Left cardiac atrium (tissue), 4 donors: ENCODE measurements at regions not wholly inside any gene's neighbourhood (a gene's known extent, or its start where the extent isn't known, plus 50 kb on each side); places are given as distances from the start of the nearest gene placed in this dataset.
"Not testable (repeated sequence)": the region's sequence is repeated elsewhere in the genome, so short reads cannot be mapped to it uniquely, and the experiment has no call there.

ENCODE experiments used
- ATAC-seq, 2 donors: fragments of 200-7000 bp; cut with Tn5 transposase; one replicate each; pipeline ENCODE4 v1.9.1; 2020; ENCODE audit warnings: mild to moderate bottlenecking in 2 of 2, moderate library complexity in 2 of 2
- DNase-seq: peaks from one replicate; pipeline ENCODE4 v3.0.0-alpha.2; 2020
- intact Hi-C, 2 donors: fragments of 100-400 bp; cut with DNase I; formaldehyde crosslinking; loops; one replicate each; pipeline versions ENCODE4 v1.14.1 to v1.15.1; 2022 to 2023
- donor health status: DM: no; HTN: yes; CAD: no.
- donor health status: DM: no; HTN: yes; CAD: no; lungs with severe emphysema.
- donor health status: DM: yes; HTN: yes; CAD: no.
- donor health status: Dilated cardiomyopathy.

GRCh38 chr3:1456781-1457311 is 364.0 kb downstream of the CNTN6 start:
- ATAC-seq (no peak), DNase-seq (no peak)
- intact Hi-C loops: no loop called here

DNA sequence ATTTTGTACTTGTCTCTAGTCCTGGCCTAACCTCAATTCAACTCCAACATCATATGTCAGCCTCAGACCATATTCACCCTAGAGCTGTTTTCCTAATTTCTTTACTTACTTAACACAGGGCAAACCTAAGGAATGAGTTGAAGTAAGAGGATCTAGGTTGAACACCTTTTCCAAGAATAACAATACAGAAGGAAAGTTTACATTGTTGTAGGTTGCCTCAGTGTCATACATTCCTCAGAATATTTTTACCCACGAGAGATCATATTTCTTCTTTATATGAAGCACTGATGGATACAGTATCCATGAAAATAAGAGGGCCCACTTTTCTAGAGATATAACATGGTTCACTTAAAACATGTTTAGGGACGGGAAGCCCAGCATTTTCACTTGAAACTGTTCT is 369.5 kb downstream of the CNTN6 start:
- DNase-seq (no peak), ATAC-seq (no peak)
- intact Hi-C loops: no loop called here

- ATAC-seq: no peak
- intact Hi-C loops: no loop called here
- DNase-seq: no peak
Observed at GRCh38 chr3:1462856-1463450, 370.1 kb downstream of the CNTN6 start.

DNA sequence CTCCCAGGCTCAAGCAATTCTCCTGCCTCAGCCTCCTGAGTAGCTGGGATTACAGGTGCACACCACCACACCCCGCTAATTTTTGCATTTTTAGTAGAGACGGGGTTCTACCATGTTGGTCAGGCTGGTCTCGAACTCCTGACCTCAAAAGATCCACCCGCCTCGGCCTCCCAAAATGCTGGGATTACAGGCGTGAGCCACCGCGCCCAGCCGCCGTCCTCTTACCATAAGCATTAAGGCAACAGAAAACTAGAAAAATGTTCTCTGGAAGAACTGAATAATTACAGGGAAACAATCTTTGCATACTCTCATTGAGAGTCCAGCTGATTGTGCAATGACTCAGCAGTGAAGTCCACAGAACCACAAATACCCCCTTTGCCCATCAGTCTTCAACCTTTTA is 372.3 kb downstream of the CNTN6 start:
- ATAC-seq, intact Hi-C loops, DNase-seq: not testable (repeated sequence)

DNA sequence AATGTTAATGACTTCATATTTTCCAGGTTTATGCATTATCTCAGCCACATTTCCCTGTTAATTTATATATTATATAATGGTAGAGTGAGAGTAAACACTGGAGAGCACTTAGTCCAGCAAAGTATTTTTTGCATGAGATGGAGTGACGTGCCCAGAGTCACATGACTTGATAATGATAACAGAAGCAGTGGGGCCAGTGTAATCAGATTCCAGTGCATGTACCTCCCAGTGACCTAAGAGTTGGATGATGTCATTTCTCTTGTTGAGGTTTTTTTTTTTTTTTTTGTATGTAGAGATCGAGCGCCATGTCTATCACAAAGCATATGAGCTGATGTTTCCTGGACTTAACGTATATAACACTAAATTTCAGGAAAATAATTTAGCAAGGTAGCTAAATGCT is 375.3 kb downstream of the CNTN6 start:
- ATAC-seq (no peak), DNase-seq (no peak)
- intact Hi-C loops: no loop called here

GRCh38 chr3:1469248-1469647 is 376.4 kb downstream of the CNTN6 start:
- ATAC-seq (no peak), DNase-seq (no peak)
- intact Hi-C loops: no loop called here

DNA sequence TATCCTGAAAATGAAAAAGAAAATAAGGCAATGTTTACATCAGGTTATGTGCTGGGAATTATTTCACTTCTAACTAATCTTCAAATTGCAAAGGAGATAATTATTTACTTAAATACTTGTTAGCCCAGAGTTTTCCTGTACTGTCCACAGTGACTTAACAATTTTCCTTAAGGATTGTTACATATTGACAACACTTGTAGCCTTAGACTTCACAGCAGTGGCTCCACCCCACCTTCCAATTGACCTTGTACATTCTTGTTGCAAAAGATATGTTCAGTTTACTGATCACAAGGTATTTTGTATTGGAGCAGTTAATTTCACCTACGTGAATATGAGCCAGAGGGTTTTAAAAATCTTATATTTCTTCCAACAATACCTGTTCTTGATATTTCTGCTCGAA is 376.9 kb downstream of the CNTN6 start:
- intact Hi-C loops: no loop called here
- ATAC-seq (no peak), DNase-seq (no peak)

DNA sequence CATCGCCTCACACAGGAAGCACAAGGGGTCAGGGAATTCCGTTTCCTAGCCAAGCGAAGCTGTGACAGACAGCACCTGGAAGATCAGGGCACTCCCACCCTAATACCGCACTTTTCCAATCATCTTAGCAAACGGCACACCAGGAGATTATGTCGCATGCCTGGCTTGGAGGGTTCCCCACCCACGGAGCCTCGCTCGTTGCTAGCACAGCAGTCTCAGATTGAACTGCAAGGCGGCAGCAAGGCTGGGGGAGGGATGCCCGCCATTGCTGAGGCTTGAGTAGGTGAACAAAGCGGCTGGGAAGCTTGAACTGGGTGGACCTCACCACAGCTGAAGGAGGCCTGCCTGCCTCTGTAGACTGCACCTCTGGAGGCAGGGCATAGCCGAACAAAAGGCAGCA is 384.8 kb downstream of the CNTN6 start:
- DNase-seq: no peak
- intact Hi-C loops: no loop called here
- no peak for ATAC-seq

DNA sequence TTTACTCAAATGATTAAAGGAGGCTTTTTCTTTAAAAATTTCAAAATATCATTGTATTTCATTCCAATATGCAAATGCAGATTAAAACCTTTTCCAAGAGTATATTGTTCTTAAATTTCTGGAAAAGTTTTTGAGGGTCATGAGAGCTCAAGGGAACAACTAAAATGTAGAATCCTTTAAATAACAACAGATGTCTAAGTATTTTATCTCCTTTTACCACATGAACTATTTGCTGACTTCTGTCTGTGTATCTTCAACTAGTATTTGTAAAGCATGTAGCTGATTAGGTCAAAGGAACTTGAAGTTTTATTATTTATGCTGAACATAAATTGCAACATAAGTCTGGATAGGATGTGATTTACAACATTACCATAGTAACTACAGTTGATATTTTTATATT is 402.6 kb downstream of the CNTN6 start:
- DNase-seq (no peak), ATAC-seq (no peak)
- intact Hi-C loops: no loop called here

GRCh38 chr3:1499694-1500093 is 406.9 kb downstream of the CNTN6 start:
- DNase-seq: no peak
- ATAC-seq: no peak
- intact Hi-C loops: no loop called here

DNA sequence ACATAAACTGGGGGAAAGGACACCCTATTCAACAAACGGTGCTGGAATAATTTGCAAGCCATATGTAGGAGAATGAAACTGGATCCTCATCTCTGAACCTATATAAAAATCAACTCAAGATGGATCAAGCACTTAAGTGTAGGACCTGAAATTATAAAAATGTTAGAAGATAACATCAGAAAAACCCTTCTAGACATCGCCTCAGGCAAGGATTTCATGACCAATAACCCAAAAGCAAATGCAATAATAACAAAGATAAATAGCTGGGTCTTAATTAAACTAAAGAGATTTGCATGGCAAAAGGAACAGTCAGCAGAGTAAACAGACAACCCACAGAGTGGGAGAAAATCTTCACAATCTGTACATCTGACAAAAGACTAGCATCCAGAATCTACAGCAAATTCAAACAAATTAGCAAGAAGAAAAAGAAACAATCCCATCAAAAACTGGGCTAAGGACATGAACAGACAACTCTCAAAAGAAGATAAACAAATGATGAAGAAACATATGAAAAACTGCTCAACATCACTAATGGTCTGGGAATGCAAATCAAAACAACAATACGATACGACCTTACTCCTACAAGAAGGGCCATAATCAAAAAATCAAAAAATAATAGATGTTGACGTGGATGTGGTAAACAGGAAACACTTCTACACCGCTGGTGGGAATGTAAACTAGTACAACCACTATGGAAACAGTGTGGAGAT is 408.7 kb downstream of the CNTN6 start:
- no peak for ATAC-seq
- intact Hi-C loops: no loop called here
- DNase-seq: no peak

DNA sequence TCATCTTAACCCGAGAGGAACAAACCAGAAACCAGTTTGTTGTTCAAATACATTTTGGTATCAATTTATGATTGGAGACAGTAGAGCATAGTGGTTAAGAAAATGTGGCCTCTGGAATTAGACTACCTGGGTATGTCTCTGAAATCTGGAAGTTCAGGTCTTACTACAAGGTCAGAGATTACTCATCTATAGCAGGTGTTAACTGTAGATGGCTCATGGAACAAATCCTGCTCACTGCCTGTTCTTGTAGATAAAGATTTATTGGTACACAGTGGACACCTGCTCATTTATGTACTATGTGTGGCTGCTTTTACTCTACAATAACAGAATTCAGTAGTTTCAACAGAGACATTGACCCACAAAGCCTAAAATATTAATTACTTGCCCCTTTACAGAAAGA is 413.3 kb downstream of the CNTN6 start:
- DNase-seq (no peak), ATAC-seq (no peak)
- intact Hi-C loops: no loop called here

DNA sequence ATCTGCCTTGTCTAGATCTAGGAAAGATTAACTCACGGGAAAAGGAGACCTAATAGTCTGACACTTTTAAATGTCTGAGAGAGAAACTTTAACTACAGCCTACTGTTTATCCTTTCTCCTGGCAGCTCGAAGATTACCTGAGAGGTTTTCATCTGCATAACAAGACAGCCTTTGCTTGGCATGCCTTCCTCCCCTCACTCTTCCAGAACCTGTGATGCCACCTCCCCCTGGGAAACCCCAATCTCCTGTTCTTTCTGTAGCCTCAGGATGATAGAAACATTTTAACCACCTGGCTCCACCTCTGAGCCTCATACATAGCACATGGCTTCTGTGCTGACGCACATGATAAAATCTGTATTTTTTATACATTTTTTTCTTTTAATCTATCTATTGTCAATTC is 420.8 kb downstream of the CNTN6 start:
- no peak for ATAC-seq
- intact Hi-C loops: no loop called here
- no peak for DNase-seq

DNA sequence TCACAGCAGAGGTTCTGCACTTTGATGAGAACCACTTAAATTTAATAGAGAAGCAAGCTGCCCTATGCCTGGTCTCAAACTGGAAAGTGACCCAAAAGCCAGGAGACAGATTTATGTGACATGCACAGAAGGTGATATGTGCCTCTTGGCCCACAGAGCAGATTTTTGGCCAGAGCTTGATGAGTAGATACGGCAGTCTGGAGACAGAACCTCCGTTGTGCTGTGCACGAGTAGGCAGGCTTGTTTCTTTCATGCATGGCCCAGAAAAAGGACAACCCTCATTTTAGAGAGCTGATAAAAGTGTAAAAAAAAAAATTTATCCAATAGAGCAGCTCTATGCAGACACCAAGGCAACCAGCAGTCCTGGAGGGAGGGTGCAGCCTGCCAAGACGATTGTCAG is 423.1 kb downstream of the CNTN6 start:
- intact Hi-C loops: no loop called here
- DNase-seq (no peak), ATAC-seq (no peak)

- intact Hi-C loops: no loop called here
Observed at GRCh38 chr3:1527786-1528185, 435.0 kb downstream of the CNTN6 start.

DNA sequence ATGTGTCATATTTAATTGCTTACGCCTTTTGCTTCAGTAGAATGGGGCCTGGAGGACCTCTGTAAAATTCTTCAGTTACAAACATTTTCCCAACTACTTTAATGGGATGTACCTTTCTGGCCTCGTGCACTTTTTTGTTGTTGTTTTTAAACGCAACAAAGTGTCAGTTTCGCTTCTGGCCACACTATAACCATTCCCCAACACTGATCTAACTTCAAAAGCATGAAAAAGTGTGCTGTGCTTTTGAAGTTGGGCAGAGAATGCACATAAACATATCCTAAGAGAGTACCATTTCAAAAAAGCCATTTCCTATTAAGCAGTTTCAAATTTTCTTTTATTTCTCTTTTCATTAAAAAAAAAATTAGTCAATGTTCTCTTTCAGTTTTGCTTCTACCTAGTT is 435.8 kb downstream of the CNTN6 start:
- intact Hi-C loops: no loop called here
- DNase-seq (no peak), ATAC-seq (no peak)

More at GRCh38 chr3:1527786-1528185, 435.0 kb downstream of the CNTN6 start:
- DNase-seq: no peak
- ATAC-seq: no peak

DNA sequence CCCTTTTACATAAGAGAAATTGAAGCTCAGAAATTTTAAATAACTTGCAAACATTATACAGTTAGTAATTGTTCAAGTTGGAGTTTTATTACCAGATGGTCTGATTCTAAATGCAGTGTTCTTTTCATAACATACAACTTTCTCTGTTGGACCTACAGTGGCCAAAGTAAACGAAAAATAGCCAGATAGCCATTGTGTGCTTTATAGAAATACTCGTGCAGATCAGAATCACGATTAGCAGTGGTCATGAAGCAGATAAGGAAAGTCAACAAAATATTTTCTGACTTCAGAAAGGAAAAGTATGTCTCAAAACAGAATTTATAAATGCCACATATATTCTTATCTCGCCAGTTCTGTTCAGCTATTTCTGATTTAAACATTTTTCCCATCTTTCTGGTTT is 436.9 kb downstream of the CNTN6 start:
- DNase-seq (no peak), ATAC-seq (no peak)
- intact Hi-C loops: no loop called here

DNA sequence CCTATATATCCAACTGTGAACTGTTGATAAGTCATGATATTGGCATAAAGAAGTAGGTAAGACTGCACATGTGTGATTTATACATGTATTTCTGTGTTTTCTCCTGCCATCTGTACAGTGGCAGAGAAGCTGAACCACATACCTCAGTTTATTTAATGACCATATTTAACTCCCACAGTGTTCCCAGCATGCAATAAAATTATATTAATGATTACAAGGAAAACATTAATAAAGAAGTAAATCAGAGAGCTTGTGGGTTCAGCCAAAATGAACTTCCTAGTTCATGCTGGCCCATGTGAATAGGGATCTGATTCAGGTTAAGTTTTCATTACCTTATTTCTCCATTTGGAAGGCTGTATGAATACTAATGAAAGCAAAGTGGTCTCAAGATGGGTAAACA is 439.2 kb downstream of the CNTN6 start:
- intact Hi-C loops: no loop called here
- no peak for ATAC-seq
- DNase-seq: no peak

DNA sequence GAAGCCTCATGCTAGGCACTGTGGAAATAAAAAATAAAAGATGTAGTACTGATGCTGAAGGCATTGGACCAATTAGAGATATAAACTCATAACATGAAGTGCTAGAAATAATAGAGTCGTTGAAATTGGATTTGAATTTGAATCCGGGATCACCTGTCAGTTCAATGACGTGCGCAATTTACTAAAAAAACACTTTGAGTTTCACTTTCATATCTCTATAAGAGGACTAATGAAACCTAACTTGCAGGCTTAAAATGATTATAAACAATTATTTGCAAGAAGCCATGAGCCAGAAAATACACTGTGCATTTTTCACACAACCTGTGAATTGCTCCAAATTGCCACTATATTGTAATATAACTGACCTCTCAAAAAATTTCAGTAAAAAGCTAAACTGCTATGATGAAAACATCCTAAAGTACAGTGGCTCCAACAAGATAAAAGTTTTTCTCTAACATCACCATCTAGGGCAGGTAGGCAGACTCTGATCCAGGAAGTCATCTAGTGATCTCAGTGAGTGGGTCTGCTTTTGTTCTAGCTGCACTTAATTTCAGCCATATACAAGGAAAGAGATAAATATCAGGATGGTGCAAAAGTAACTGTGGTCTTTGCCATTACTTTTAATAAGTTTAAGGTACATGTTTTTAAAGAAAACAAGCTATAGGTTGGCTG is 440.2 kb downstream of the CNTN6 start:
- intact Hi-C loops: no loop called here
- ATAC-seq: no peak
- no peak for DNase-seq

- no peak for DNase-seq
- ATAC-seq: no peak
- intact Hi-C loops: no loop called here
Observed at GRCh38 chr3:1533763-1534162, 440.9 kb downstream of the CNTN6 start.

- intact Hi-C loops: no loop called here
- no peak for DNase-seq
- no peak for ATAC-seq
Observed at GRCh38 chr3:1534252-1534651, 441.4 kb downstream of the CNTN6 start.
